ENCODE measurements at regions not wholly inside any gene's neighbourhood (a gene's known extent, or its start where the extent isn't known, plus 50 kb on each side); places are given as distances from the start of the nearest gene placed in this dataset.

DNA sequence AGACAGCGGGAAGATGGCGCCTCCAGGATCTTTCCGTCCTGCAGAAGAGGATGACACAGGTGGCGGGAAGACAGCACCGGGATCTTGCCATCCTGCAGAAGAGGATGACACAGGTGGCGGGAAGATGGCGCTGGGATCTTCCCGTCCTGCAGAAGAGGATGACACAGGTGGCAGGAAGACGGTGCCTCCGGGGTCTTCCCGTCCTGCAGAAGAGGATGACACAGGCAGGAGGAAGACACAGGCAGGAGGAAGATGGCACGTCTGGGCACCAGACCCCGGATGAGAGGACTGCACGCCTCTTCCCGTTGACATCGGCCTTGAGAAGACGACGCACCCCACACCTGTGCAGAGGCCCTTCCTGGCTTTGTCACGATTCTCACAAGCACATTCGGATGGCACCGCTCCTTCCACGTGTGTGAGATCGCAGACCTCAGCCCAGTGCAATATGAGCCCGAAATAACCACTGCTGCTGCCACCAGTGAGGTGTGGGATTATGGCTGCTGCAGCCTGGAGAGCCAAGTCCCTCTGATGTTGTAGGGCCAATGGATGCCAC is 79.4 kb upstream of the SNTG2 start:
- TF ChIP-seq, protein P1, sequence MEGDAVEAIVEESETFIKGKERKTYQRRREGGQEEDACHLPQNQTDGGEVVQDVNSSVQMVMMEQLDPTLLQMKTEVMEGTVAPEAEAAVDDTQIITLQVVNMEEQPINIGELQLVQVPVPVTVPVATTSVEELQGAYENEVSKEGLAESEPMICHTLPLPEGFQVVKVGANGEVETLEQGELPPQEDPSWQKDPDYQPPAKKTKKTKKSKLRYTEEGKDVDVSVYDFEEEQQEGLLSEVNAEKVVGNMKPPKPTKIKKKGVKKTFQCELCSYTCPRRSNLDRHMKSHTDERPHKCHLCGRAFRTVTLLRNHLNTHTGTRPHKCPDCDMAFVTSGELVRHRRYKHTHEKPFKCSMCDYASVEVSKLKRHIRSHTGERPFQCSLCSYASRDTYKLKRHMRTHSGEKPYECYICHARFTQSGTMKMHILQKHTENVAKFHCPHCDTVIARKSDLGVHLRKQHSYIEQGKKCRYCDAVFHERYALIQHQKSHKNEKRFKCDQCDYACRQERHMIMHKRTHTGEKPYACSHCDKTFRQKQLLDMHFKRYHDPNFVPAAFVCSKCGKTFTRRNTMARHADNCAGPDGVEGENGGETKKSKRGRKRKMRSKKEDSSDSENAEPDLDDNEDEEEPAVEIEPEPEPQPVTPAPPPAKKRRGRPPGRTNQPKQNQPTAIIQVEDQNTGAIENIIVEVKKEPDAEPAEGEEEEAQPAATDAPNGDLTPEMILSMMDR (IDR thresholded peaks at IDR 0.05): no peak
- TF ChIP-seq POLR2A (IDR thresholded peaks at IDR 0.05): no peak
